HG02763 (cell line): ENCODE measurements at regions not wholly inside any gene's neighbourhood (a gene's known extent, or its start where the extent isn't known, plus 50 kb on each side); places are given as distances from the start of the nearest gene placed in this dataset.
A peak's percentile ranks its signal among the peaks of the same experiment; 100 is the strongest.
"Not testable (repeated sequence)": the region's sequence is repeated elsewhere in the genome, so short reads cannot be mapped to it uniquely, and the experiment has no call there.

Experiments used
- ATAC-seq: cut with Tn5 transposase; IDR thresholded peaks from one replicate; pipeline ENCODE4 v1.9.1; 2021; ENCODE audit warnings: mild to moderate bottlenecking, moderate library complexity; ENCODE audit not compliant: unreplicated experiment

DNA sequence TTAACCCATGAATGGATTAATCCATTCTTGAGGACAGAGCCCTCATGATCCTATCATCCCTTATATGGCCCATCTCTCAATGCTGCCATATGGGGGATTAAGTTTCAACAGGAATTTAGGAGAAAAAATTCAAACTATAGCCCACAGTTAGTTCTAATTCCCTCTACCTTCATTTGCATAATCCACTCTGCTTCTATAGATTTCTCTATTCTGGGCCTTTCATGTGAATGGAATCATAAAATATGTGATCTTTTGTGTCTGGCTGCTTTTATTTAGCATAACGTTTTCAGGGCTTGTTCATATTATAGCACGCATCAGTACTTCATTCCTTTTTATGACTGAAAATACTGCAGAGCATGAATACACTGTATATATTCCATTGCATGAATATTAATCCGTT lies 55.4 kb downstream of the CTSL start:
- no peak for ATAC-seq

DNA sequence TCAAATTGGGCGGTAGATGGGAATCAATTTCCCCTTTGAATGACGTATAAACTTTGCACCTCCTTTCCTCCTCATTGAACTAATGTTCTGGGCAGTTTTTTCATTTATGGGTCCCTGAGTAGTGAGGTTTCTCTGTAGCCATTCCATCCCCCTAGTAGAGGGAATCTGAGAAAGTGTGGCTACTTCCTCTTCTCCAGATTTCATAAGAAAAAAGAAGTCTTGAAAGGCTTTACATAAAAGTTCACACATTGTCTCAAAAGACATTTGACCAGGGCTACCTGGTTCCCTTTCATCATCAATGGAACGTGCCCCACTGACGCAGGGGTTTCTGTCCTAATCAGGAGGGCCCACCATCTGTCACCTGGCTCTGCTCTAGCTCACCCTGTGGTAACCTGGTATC lies 57.3 kb downstream of the CTSL start:
- no peak for ATAC-seq

DNA sequence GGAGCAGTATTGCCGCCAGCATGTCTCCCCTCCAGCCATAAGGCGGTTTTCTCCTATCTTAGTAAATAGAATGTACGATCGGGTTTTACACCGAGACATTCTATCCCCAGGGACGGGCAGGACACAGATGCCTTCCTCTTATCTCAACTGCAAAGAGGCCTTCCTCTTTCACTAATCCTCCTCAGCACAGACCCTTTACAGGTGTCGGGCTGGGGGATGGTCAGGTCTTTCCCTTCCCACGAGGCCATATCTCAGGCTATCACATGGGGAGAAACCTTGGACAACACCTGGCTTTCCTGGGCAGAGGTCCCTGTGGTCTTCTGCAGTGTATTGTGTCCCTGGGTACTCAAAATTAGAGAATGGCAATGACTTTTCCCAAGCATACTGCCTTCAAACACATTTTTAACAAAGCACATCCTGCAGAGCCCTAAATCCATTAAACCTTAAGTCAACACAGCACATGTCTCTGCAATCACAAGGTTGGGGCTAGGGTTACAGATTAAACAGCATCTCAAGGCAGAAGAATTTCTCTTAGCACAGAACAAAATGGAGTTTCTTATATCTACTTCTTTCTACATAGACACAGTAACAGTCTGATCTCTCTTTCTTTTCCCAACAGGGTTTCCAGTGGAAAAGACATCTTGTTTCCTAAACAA lies 59.5 kb downstream of the CTSL start:
- ATAC-seq = not testable (repeated sequence)

- no peak for ATAC-seq
These were observed 60.5 kb downstream of the CTSL start for GRCh38 chr9:87786423-87786822.

GRCh38 chr9:87786876-87787275 lies 61.0 kb downstream of the CTSL start:
- ATAC-seq = no peak

DNA sequence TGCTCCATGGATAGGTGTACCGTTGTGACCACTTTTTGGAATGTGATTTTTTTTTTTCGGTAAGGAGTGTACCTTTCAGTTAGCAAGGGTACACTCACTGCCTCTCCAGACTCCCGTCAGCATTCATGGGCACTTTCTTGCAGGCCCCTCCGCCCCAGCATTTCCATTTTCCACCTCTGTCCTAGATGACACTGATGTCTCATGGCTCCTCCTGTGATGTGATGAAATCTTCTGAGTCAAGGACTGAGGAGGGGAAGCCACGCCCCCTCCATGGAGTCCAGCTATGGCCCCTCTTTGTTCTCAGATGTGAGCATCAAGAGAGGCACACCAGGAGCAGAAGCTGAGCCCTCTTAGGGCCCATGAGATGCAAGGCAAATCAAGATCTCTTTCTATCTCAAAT lies 61.8 kb downstream of the CTSL start:
- no peak for ATAC-seq

DNA sequence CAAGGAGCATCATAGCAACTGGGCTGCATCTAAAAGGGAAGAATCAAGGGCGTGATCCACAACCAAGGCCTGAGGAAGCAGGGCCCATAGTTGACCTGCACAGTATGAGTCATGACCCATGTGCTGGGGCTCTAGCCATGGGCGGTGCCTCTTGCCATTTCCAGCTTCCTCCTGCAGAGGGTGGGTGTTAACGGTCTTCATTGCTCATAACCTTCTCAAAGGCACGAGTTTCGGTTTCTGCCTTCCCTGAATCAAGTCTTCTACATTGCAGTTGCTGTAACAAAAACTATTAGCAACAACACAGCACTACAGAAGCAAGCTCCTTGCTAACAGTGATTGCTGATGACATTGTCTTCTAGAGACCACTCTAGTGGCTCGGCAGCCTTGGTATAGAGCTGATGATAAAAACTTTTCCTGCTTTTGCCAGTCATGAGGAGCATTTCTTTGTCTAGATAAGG lies 66.9 kb downstream of the CTSL start:
- peak; percentile 84 for ATAC-seq

GRCh38 chr9:87793292-87793691 lies 67.4 kb downstream of the CTSL start:
- ATAC-seq = no peak

- no peak for ATAC-seq
These were observed 69.3 kb downstream of the CTSL start for GRCh38 chr9:87795178-87795577.

DNA sequence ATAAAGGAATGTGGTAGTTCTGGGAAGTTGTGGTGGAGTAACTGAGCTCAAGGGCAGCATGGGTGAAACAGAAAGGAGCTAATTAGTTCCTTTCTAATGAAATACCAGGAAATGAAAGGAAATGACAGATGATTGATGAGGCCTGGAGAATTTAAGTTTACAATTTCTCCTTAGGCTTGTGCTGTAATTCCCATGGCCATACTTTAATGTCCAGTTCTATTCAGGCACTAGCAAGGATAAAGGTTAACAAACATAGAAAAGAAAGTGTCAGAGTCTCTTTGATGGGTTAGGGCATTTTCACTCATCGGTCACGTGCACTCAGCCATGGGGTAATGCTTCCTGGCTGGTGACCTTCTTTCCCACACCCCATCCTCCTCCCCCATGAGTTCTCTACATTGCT lies 70.3 kb downstream of the CTSL start:
- no peak for ATAC-seq

- no peak for ATAC-seq
These were observed 72.4 kb downstream of the CTSL start for GRCh38 chr9:87798261-87798833.

DNA sequence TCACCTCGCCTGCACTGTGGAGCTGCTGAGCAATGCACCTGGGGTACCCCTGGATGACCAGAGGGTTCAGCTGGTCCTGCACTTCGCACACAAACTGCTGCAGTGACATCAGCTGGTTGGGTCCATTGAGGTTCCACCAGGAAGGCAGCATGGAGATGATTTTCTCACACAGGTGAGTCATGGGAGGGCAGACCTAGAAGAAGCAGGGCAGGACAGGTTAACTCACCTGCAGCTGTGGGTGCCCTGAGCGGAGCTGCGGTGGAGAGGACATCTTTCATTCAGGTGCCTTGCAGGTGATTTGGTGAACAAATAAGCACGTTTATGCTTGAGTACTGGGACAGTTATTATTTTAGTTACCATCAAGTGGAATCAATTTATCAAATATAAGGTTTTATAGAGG lies 73.6 kb downstream of the CTSL start:
- ATAC-seq = no peak

GRCh38 chr9:87800456-87800855 lies 74.5 kb downstream of the CTSL start:
- no peak for ATAC-seq

GRCh38 chr9:87801013-87801412 lies 75.1 kb downstream of the CTSL start:
- ATAC-seq = no peak

DNA sequence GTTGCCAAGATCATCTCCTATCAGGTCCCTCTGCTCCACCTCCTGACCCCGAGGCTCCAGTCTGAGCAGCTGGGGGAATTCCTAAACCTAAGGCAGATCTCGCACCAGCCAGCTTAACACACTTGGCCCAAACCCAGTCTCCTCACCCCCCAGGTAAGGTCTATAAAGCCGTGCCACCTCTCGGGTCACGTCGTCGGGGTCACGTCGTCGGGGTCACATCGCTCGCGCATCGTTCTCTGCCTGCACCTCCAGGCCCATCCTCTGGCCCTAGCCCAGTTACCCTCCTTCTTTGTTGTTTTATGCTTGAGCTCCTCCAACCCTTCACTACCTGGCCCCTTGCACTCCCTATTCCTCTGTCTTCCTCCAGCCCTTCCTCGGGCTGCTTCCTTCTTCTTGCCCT lies 77.2 kb downstream of the CTSL start:
- no peak for ATAC-seq

DNA sequence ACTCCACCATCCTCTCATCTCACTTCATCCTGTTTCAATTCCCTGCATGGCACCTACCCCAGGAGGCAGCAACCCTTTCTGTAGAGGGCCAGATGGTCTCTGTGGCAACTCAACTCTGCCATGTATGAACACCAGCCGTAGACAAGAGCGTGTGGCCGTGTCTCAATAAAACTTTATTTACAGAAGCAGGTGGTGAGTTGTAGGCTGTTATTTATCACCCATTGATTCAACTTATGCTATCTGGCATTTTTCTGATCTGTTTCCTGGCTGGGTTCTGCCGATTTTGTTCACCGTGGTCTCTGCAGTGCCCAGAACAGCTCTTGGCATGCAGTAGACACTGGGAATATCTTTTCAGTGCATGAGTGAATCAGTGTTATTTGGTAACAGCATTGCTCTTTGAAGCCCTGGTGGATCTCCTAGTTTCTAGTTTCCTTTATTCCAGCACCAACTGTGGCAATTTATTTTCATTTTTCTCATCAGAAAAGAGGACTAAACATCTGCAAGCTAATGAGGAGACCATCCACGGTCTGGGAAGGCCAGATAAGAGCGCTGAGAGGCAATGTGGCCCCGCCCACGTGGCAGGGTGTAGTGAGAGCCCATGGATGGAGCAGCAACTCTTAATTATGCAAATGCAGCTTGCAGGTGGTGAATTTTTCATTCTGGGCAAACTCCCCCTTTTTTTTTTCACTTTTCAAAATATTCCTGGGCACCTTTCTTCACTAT lies 77.9 kb downstream of the CTSL start:
- no peak for ATAC-seq

DNA sequence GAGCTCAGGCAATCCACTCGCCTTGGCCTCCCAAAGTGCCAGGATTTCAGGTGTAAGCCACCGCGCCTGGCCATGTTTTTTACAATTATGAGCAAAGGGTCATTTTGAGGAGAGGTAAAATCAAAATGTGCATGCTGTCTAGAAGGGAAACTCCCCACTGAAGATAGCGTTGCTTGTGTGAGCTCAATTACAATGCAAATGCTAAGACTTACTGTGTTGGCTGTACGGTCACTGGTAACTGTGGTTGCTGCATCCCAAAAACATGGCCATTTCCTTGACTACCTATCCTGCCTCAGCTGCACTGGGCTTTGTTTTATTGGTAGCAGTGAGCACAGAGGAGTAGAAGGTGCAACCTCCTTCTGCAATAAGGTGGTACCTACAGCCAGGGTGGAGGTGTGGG lies 77.4 kb upstream of the SPATA31E1 start:
- no peak for ATAC-seq

DNA sequence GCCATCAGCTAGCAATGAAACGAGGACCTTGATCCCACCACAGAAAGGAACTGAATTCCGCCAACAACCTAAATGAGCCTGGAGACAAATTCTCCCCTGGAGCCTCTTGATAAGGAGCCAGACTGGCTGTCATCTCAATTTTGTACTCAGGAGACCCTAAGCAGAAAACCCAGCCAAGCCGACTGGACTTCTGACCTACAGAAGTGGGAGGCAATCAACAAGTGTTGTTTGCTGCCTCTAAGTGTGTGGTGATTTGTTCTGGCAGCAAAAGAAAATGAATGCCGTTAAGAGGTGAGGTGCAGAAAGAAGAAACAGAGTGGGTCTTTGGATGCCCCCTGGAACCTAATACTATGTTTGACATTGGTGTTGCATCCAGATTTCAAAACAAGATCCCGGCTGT lies 72.7 kb upstream of the SPATA31E1 start:
- no peak for ATAC-seq

- no peak for ATAC-seq
These were observed 71.9 kb upstream of the SPATA31E1 start for GRCh38 chr9:87810679-87811178.

DNA sequence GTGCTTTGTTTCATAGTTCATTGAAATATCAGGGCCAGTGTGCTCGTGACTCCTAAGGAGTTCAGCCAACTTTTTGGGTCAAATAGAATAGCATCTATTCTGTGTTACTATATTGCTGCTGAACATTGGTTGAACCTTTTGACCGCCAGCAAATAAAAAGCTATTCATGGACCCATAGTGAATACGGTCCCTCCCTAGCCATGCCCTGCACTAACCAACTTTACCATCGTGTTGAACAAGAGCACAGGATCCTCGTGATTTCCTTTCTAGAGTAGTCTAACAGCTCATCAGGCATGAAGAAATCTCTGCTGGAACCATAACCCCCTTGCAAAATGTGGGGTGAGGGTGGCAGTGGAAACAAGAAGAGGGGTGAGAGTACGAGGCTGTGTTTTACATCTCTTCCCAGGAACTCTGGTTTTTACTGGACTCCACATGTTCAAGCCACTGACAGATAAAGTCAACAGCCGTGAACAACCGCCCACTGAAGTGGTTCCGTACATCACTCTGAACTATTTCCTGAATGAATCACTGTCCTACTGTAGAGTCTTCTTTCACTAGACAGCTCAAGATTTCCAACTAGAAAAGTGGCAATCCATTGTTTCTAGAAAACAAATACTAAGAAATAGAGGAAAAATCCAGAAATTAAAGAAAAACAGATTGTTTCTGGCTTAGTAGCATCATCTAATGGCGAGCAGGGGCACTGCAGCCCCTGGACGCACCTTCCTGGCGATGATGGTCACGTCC lies 70.1 kb upstream of the SPATA31E1 start:
- ATAC-seq = no peak

DNA sequence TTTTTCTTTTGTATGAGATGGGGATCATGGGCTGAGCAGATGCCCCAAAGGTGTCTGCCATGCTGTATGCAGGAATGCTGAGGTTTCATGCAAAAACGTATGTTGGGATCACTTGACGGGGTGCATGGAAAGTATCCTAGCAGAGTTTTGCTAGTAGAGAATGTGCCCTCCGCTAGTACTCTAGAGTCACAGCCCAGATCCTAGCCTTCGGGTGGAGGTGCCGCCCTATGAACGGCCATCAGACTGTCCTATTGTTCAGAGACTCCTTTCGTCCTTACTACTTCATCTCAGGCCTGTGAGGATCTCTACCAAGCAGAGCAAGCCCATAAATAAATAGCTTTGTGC lies 69.6 kb upstream of the SPATA31E1 start:
- no peak for ATAC-seq

DNA sequence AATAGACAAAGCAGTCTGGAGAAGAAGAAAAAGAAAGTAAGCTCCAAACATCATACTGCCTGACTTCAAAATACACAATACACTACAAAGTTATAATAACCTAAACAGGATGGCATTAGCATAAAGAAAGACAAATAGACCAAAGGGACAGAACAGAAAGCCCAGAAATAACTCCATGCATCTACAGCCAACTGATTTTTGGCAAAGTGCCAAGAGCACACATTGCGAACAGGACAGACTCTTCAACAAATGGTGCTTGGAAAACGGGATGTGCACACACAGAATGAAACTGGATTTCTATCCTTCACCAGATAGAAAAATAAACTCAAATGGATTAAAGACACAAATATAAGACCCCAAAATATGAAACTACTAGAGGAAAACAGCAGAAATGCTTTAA lies 66.6 kb upstream of the SPATA31E1 start:
- no peak for ATAC-seq
